Keratinocyte (primary cell): ENCODE measurements at regions not wholly inside any gene's neighbourhood (a gene's known extent, or its start where the extent isn't known, plus 50 kb on each side); places are given as distances from the start of the nearest gene placed in this dataset.

Source experiments
- DNase-seq: peaks from one replicate; pipeline ENCODE4 v3.0.0-alpha.2; 2011; ENCODE audit warnings: low read depth, missing footprints, low spot score
- FAIRE-seq: peaks from 2 replicates; lab custom pipeline; 2011; peaks lifted over from hg19 to GRCh38; lab: Jason Lieb, UNC
- H2AFZ ChIP-seq: 2 replicates; pipeline ENCODE4 v1.6.0; 2012; ENCODE audit warnings: low read length, control low read depth, inconsistent platforms; ENCODE audit not compliant: control insufficient read depth
- H3K27ac ChIP-seq: 2 replicates; pipeline ENCODE4 v1.5.1; 2011; ENCODE audit warnings: low read length; ENCODE audit not compliant: control insufficient read depth, insufficient read depth
- H3K27me3 ChIP-seq: 3 replicates; pipeline ENCODE4 v1.6.0; 2011; ENCODE audit warnings: low read length; ENCODE audit not compliant: control insufficient read depth, insufficient read depth; ENCODE audit errors: extremely low read depth
- H3K36me3 ChIP-seq, 2 experiments: 2 replicates in 1 of 2; 3 replicates in 1 of 2; pipeline ENCODE4 v1.5.1; 2011; ENCODE audit warnings: low read length in 2 of 2, mild to moderate bottlenecking in 1 of 2; ENCODE audit not compliant: control insufficient read depth in 2 of 2, insufficient read depth in 2 of 2; ENCODE audit errors: extremely low read depth in 1 of 2
- H3K4me1 ChIP-seq: 3 replicates; pipeline ENCODE4 v1.5.1; 2011; ENCODE audit warnings: low read length; ENCODE audit not compliant: control insufficient read depth, insufficient read depth; ENCODE audit errors: extremely low read depth
- H3K4me2 ChIP-seq: 3 replicates; pipeline ENCODE4 v1.6.0; 2011; ENCODE audit warnings: low read depth, low read length; ENCODE audit not compliant: control insufficient read depth, insufficient read depth; ENCODE audit errors: extremely low read depth
- H3K4me3 ChIP-seq, 3 experiments: fragments of 200-600 bp in 1 of 3; sonication (generic) in 1 of 3; 2 replicates in 2 of 3; 3 replicates in 1 of 3; pipeline ENCODE4 v1.5.1; 2011 to 2016; ENCODE audit warnings: low read length in 3 of 3, mild to moderate bottlenecking in 3 of 3, control low read depth in 2 of 3, inconsistent platforms in 1 of 3, low read depth in 1 of 3, mixed read lengths in 1 of 3, mixed run types in 1 of 3, moderate library complexity in 1 of 3; ENCODE audit not compliant: control insufficient read depth in 2 of 3, insufficient read depth in 2 of 3; ENCODE audit errors: extremely low read depth in 1 of 3
- H3K79me2 ChIP-seq: 2 replicates; pipeline ENCODE4 v1.6.0; 2012; ENCODE audit warnings: low read length; ENCODE audit not compliant: control insufficient read depth, insufficient read depth
- H3K9ac ChIP-seq: 3 replicates; pipeline ENCODE4 v1.6.0; 2011; ENCODE audit warnings: low read length; ENCODE audit not compliant: control insufficient read depth, insufficient read depth; ENCODE audit errors: extremely low read depth
- H3K9me1 ChIP-seq: 3 replicates; pipeline ENCODE4 v1.6.0; 2011; ENCODE audit warnings: low read length; ENCODE audit not compliant: control insufficient read depth, insufficient read depth; ENCODE audit errors: extremely low read depth
- H3K9me3 ChIP-seq: 2 replicates; pipeline ENCODE4 v1.5.1; 2012; ENCODE audit warnings: low read depth, low read length; ENCODE audit not compliant: control insufficient read depth
- H4K20me1 ChIP-seq: 3 replicates; pipeline ENCODE4 v1.6.0; 2011; ENCODE audit warnings: low read length; ENCODE audit not compliant: control insufficient read depth, insufficient read depth; ENCODE audit errors: extremely low read depth
- CTCF ChIP-seq, 3 experiments: IDR thresholded peaks in 1 of 3; conservative IDR thresholded peaks in 1 of 3; optimal IDR thresholded peaks in 1 of 3; 2 replicates in 2 of 3; 3 replicates in 1 of 3; pipeline versions ENCODE3 to v1.5.1; 2011; ENCODE audit warnings: low read length in 3 of 3, mild to moderate bottlenecking in 3 of 3, moderate library complexity in 2 of 3, control low read depth in 1 of 3, inconsistent platforms in 1 of 3; ENCODE audit not compliant: insufficient read depth in 2 of 3; ENCODE audit errors: extremely low read depth in 1 of 3
- EZH2 ChIP-seq: IDR thresholded peaks from one replicate; pipeline ENCODE4 v1.6.1; 2012; ENCODE audit warnings: inconsistent platforms, mild to moderate bottlenecking, low read length, moderate library complexity
- dilution Hi-C: fragments of 300-500 bp; cut with MboI; formaldehyde crosslinking; loops from one replicate; pipeline ENCODE4 v1.7.0; 2020; ENCODE audit warnings: low sequenced_read_pairs; ENCODE audit not compliant: extremely low pct_ligation_motif_present

DNA sequence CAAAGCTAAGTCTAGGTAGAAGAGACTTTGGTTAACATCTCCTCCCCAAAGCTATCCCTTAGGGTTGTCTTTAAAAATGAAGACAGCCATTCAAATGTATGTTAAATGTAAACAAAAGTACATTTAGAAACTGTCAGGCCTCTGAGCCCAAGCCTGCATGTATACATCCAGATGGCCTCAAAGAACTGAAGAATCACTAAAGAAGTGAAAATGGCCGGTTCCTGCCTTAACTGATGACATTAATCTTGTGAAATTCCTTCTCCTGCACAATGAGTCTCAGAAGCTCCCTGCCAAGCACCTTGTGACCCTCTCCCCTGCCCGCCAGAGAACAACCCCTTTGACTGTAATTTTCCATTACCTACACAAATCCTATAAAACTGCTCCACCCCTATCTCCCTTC, 377.9 kb downstream of the FAM133A start:
- DNase-seq = no peak
- TF ChIP-seq CTCF (optimal IDR thresholded peaks at IDR 0.05 in 1 of 3, IDR thresholded peaks at IDR 0.05 in 1 of 3, conservative IDR thresholded peaks at IDR 0.05 in 1 of 3; ENCODE audit: extremely low read depth in 1 of 3, insufficient read depth in 2 of 3, low read length in 3 of 3) = no peak
- Histone ChIP-seq H3K9me3 (no peaks in the 10 kb centered on the region), H3K79me2 (no peaks in the 10 kb centered on the region), H3K4me3 (no peak overlapping the region), H3K4me1 (no peaks in the 10 kb centered on the region), H3K4me2 (no peak overlapping the region), H3K27me3 (no peaks in the 10 kb centered on the region), H2AFZ (no peak overlapping the region), H3K9ac (no peak overlapping the region), H3K36me3 (no peaks in the 10 kb centered on the region), H4K20me1 (no peaks in the 10 kb centered on the region), H3K9me1 (no peaks in the 10 kb centered on the region), H3K27ac (no peak overlapping the region)
- FAIRE-seq = no peak
- dilution Hi-C loops = no loop called here

GRCh38 chrX:94053575-94053974, 379.6 kb downstream of the FAM133A start:
- Histone ChIP-seq H3K4me2 (no peak overlapping the region), H3K4me1 (no peaks in the 10 kb centered on the region), H3K27me3 (no peaks in the 10 kb centered on the region), H2AFZ (no peak overlapping the region), H3K27ac (no peak overlapping the region), H3K4me3 (no peak overlapping the region), H3K79me2 (no peaks in the 10 kb centered on the region), H3K9me1 (no peaks in the 10 kb centered on the region), H4K20me1 (no peaks in the 10 kb centered on the region), H3K36me3 (no peaks in the 10 kb centered on the region), H3K9me3 (no peaks in the 10 kb centered on the region), H3K9ac (no peak overlapping the region)
- FAIRE-seq (no peak), DNase-seq (no peak)
- no peak for TF ChIP-seq CTCF (optimal IDR thresholded peaks at IDR 0.05 in 1 of 3, IDR thresholded peaks at IDR 0.05 in 1 of 3, conservative IDR thresholded peaks at IDR 0.05 in 1 of 3; ENCODE audit: extremely low read depth in 1 of 3, insufficient read depth in 2 of 3, low read length in 3 of 3)
- TF ChIP-seq EZH2 = no peak
- dilution Hi-C loops = no loop called here
